ENCODE measurements at regions not wholly inside any gene's neighbourhood (a gene's known extent, or its start where the extent isn't known, plus 50 kb on each side); places are given as distances from the start of the nearest gene placed in this dataset.

- TF ChIP-seq CTCF (conservative IDR thresholded peaks at IDR 0.05; ENCODE audit: low read depth, low read length) (peak; percentile 44), EZH2 (IDR thresholded peaks at IDR 0.05; ENCODE audit: borderline replicate concordance, low read depth, low read length, poor library complexity, severe bottlenecking) (no peak)
Measured at GRCh38 chr2:168336786-168337388, 89.5 kb upstream of the STK39 start.

Data from A673 (cell line).